PC-9 (cell line): ENCODE measurements at regions not wholly inside any gene's neighbourhood (a gene's known extent, or its start where the extent isn't known, plus 50 kb on each side); places are given as distances from the start of the nearest gene placed in this dataset.

ENCODE experiments used
- BruUV-seq: library from RNA; stranded (reverse); fragments of 400-500 nt; replicated peaks from 2 replicates; lab custom pipeline; 2021; lab: Mats Ljungman, UMichigan
- CTCF ChIA-PET: fragments of 300-600 bp; sonication (Branson Sonifier 250); formaldehyde crosslinking; loops from one replicate; lab custom pipeline; 2022; ENCODE audit warnings: antibody characterized with exemption; lab: Charles Lee
- POLR2A ChIA-PET: fragments of 300-600 bp; sonication (Branson Sonifier 250); formaldehyde crosslinking; loops from one replicate; lab custom pipeline; 2022; ENCODE audit warnings: antibody characterized with exemption; ENCODE audit not compliant: unreplicated experiment; lab: Charles Lee
- DNase-seq, 2 experiments: peaks; one replicate each; pipeline versions ENCODE4 v3.0.0 to v3.0.0-alpha.2; 2015 to 2022; ENCODE audit warnings: mixed read lengths in 1 of 2
- H2AFZ ChIP-seq: fragments of 200-600 bp; sonication (generic); 2 replicates; pipeline ENCODE4 v1.8.1; 2017; ENCODE audit warnings: antibody characterized with exemption
- H3F3A ChIP-seq: fragments of 200-600 bp; sonication (generic); 2 replicates; pipeline ENCODE4 v1.8.1; 2017; ENCODE audit warnings: antibody characterized with exemption, mild to moderate bottlenecking, low read depth; ENCODE audit not compliant: insufficient read depth
- H3K27ac ChIP-seq: fragments of 200-600 bp; sonication (generic); 2 replicates; pipeline ENCODE4 v1.6.1; 2016; ENCODE audit warnings: mixed run types
- H3K27me3 ChIP-seq: fragments of 200-600 bp; sonication (generic); 2 replicates; pipeline ENCODE4 v1.6.1; 2016; ENCODE audit warnings: low read depth, mixed run types; ENCODE audit not compliant: insufficient read depth
- H3K36me3 ChIP-seq: fragments of 200-600 bp; sonication (generic); 2 replicates; pipeline ENCODE4 v1.6.1; 2016; ENCODE audit warnings: low read depth, mixed run types
- H3K4me1 ChIP-seq: fragments of 200-600 bp; sonication (generic); replicated peaks from 2 replicates; pipeline ENCODE4 v1.6.1; 2016; ENCODE audit warnings: mixed run types; ENCODE audit not compliant: insufficient read depth
- H3K4me2 ChIP-seq: fragments of 200-600 bp; sonication (generic); 2 replicates; pipeline ENCODE4 v1.6.1; 2017; ENCODE audit warnings: mixed run types
- H3K4me3 ChIP-seq: fragments of 200-600 bp; sonication (generic); 2 replicates; pipeline ENCODE4 v1.6.1; 2016; ENCODE audit warnings: mixed run types
- H3K79me2 ChIP-seq: fragments of 200-600 bp; sonication (generic); 2 replicates; pipeline ENCODE4 v1.6.1; 2017; ENCODE audit warnings: low read depth, mixed run types
- H3K9me2 ChIP-seq: fragments of 200-600 bp; sonication (generic); 2 replicates; pipeline ENCODE4 v1.8.1; 2017; ENCODE audit warnings: mild to moderate bottlenecking; ENCODE audit not compliant: insufficient read depth
- H3K9me3 ChIP-seq: fragments of 200-600 bp; sonication (generic); 2 replicates; pipeline ENCODE4 v1.8.1; 2016; ENCODE audit warnings: low read depth; ENCODE audit not compliant: insufficient read depth
- H4K20me1 ChIP-seq: fragments of 200-600 bp; sonication (generic); 2 replicates; pipeline ENCODE4 v1.8.1; 2017; ENCODE audit not compliant: insufficient read depth
- CTCF ChIP-seq: fragments of 200-600 bp; sonication (generic); conservative IDR thresholded peaks from 2 replicates; pipeline ENCODE4 v1.6.1; 2017; ENCODE audit warnings: mixed run types, antibody characterized with exemption, mild to moderate bottlenecking, moderate library complexity
- EZH2 ChIP-seq: fragments of 200-600 bp; sonication (generic); IDR thresholded peaks from 2 replicates; pipeline ENCODE4 v1.8.0; 2017; ENCODE audit warnings: antibody characterized with exemption, low read depth
- intact Hi-C: fragments of 100-400 bp; cut with micrococcal nuclease; formaldehyde crosslinking; loops from one replicate; pipeline ENCODE4 v1.10.0; 2022; ENCODE audit not compliant: unreplicated experiment

GRCh38 chr12:24731596-24731995 is 217.3 kb downstream of the BCAT1 start:
- POLR2A ChIA-PET, result no interaction called here
- H3K4me1 ChIP-seq, result no peaks in the 10 kb centered on the region
- H3K27ac ChIP-seq, result no peak overlapping the region
- TF ChIP-seq CTCF (no peak), EZH2 (no peak)
- no peak overlapping the region for H3K4me3 ChIP-seq
- no peak overlapping the region for H2AFZ ChIP-seq
- BruUV-seq, result no TSS peak
- H3K4me2 ChIP-seq, result no peak overlapping the region
- H4K20me1 ChIP-seq, result no peaks in the 10 kb centered on the region
- no peaks in the 10 kb centered on the region for H3K79me2 ChIP-seq
- CTCF ChIA-PET, result no interaction called here
- H3K27me3 ChIP-seq, result no peaks in the 10 kb centered on the region; the same call in 1 of the 2 replicates
- no peaks in the 10 kb centered on the region for H3K36me3 ChIP-seq
- no peaks in the 10 kb centered on the region for H3F3A ChIP-seq
- DNase-seq, result no peak
- H3K9me3 ChIP-seq, result no peaks in the 10 kb centered on the region
- 0 out of 2 replicates have a peak, but pooled peaks cover 7% of the 10 kb centered on the region for H3K9me2 ChIP-seq
- intact Hi-C loops, result no loop called here

GRCh38 chr12:24730489-24730896 is 218.4 kb downstream of the BCAT1 start:
- Histone ChIP-seq H3F3A (no peaks in the 10 kb centered on the region), H3K79me2 (no peaks in the 10 kb centered on the region), H3K27ac (no peak overlapping the region), H3K9me3 (no peaks in the 10 kb centered on the region), H3K27me3 (no peaks in the 10 kb centered on the region; the same call in 1 of the 2 replicates), H3K9me2 (0 out of 2 replicates have a peak, but pooled peaks cover 7% of the 10 kb centered on the region), H3K4me3 (no peak overlapping the region), H2AFZ (no peak overlapping the region), H4K20me1 (no peaks in the 10 kb centered on the region), H3K36me3 (no peaks in the 10 kb centered on the region), H3K4me1 (no peaks in the 10 kb centered on the region), H3K4me2 (no peak overlapping the region)
- intact Hi-C loops, result no loop called here
- ChIA-PET POLR2A (interaction anchor here (0.6 kb wide), 1 partner anchor 1284 kb away, joined by 3 read pairs; no protein-coding TSS in a partner anchor), CTCF (no interaction called here)
- TF ChIP-seq CTCF (no peak), EZH2 (no peak)
- no peak for DNase-seq
- BruUV-seq, result no TSS peak

GRCh38 chr12:24728826-24729225 is 220.1 kb downstream of the BCAT1 start:
- no peaks in the 10 kb centered on the region for H3K9me3 ChIP-seq
- no peaks in the 10 kb centered on the region for H3F3A ChIP-seq
- H3K36me3 ChIP-seq, result no peaks in the 10 kb centered on the region
- H3K4me1 ChIP-seq, result no peaks in the 10 kb centered on the region
- intact Hi-C loops, result no loop called here
- H4K20me1 ChIP-seq, result no peaks in the 10 kb centered on the region
- no peak overlapping the region for H3K27ac ChIP-seq
- ChIA-PET POLR2A (no interaction called here), CTCF (no interaction called here)
- TF ChIP-seq EZH2 (no peak), CTCF (no peak)
- BruUV-seq, result no TSS peak
- no peak for DNase-seq
- no peak overlapping the region for H3K4me3 ChIP-seq
- H3K79me2 ChIP-seq, result no peaks in the 10 kb centered on the region
- H3K4me2 ChIP-seq, result no peak overlapping the region
- H3K27me3 ChIP-seq, result no peaks in the 10 kb centered on the region; the same call in 1 of the 2 replicates
- 0 out of 2 replicates have a peak, but pooled peaks cover 7% of the 10 kb centered on the region for H3K9me2 ChIP-seq
- no peak overlapping the region for H2AFZ ChIP-seq
